ENCODE measurements at regions not wholly inside any gene's neighbourhood (a gene's known extent, or its start where the extent isn't known, plus 50 kb on each side); places are given as distances from the start of the nearest gene placed in this dataset.
"Not testable (repeated sequence)": the region's sequence is repeated elsewhere in the genome, so short reads cannot be mapped to it uniquely, and the experiment has no call there.

- no peak for DNase-seq (ENCODE audit: low read depth in 2 of 2)
Observed at GRCh38 chrX:40530509-40530908, 50.3 kb upstream of the ATP6AP2 start.

- DNase-seq (ENCODE audit: low read depth in 2 of 2): no peak
Observed at GRCh38 chrX:40527543-40527942, 53.2 kb upstream of the ATP6AP2 start.

DNA sequence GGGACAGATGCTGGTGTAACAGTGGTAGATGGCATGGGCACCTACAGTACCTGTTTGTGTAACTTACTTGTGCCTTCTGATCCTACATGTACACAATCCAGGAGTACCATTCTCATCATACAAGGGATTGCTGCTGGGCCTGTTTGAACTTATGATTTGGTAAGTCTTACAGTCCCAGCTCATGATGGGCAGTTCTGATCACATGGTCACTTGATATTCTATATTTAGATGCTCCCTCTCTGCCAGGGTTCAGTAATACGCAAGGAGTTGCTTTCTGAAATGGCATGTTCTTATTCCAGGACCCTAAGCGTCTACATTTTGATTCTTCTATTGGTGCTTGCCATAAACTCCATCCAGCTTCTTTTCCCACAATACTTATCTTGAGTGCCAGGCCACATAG is 54.4 kb upstream of the ATP6AP2 start:
- DNase-seq (ENCODE audit: low read depth in 2 of 2): no peak

- not testable (repeated sequence) for DNase-seq (ENCODE audit: low read depth in 2 of 2)
Observed at GRCh38 chrX:40525901-40526300, 54.9 kb upstream of the ATP6AP2 start.

DNA sequence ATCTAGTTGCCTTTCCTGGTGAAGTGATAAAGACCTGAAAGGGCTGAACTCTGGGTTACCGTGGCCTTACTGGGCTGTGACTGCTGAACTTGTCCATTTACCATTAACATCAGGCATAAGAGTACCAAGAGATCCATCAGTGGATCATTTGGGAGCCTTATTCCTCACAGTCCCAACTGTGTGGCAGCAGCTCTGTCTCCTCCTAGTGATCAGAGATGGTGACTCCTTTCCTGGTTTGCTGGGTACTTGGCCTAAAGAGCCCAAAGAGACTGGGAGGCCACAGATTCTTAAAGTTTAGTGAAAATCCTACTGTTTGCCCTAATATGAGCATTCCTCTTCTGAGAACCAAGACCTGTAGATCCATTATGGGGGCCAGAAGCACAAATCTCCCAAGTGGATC is 56.3 kb upstream of the ATP6AP2 start:
- DNase-seq (ENCODE audit: low read depth in 2 of 2): no peak

DNA sequence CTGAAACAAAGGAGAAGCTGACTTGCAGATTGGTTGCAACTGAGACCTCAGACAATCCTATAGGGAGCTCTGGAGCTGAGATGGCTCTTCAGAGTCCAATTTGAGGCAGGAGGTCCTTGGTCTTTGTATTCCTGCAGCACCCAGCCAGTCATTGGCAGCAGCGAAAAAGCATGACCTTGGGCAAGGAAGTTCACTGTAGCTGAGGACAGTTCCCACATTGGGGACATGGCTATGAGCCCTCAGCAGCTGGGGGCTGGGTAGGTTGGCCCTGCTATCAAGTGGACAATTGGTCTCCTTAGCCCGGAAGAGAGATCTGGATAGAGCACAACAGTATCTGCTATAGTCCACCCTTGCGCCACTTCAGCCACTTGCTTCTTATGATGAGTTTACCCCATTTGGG is 56.9 kb upstream of the ATP6AP2 start:
- no peak for DNase-seq (ENCODE audit: low read depth in 2 of 2)

- no peak for DNase-seq (ENCODE audit: low read depth in 2 of 2)
Observed at GRCh38 chrX:40521868-40522450, 58.8 kb upstream of the ATP6AP2 start.

- no peak for DNase-seq (ENCODE audit: low read depth in 2 of 2)
Observed at GRCh38 chrX:40514376-40514775, 66.4 kb upstream of the ATP6AP2 start.

DNA sequence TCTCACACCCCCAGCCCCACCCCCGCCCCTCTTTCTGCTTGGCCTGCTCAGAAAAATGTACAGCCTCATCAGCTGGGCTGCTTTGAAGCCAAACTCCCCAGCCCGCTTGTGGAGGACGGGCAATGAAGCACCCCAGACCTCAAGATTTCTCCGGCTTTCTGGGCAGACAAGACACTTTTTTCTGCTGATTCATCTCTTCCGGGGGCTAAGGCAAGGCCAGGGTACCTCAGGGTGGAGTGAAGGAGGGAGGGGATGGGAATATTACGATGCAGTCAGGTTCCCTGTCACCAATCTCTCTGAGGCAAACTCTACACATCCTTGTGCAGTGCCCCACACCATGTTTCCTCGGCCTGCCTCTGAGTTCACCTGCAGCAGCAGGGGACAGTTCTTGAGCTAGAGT is 66.9 kb upstream of the ATP6AP2 start:
- no peak for DNase-seq (ENCODE audit: low read depth in 2 of 2)

GRCh38 chrX:40513012-40513411 is 67.8 kb upstream of the ATP6AP2 start:
- no peak for DNase-seq (ENCODE audit: low read depth in 2 of 2)

DNA sequence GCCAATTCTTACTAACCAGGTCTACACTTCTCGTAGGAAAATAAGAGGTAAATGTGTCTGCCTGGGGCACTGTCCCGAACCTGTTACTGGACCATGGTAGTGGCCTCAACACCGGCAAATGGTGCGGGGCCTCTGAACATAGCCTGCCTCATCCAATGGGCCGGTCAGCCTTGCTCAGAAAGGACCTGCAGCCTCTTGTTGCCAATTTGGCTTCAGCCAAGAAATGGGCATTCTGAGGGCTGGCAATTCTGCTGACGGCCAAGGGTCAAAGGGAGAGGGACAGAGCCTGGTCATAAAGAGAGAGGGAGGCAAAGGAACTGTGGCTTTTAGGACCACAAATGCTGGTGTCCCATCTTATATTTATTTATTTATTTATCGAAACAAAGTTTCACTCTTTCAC is 69.5 kb upstream of the ATP6AP2 start:
- no peak for DNase-seq (ENCODE audit: low read depth in 2 of 2)

- no peak for DNase-seq (ENCODE audit: low read depth in 2 of 2)
Observed at GRCh38 chrX:40508560-40508959, 72.2 kb upstream of the ATP6AP2 start.

DNA sequence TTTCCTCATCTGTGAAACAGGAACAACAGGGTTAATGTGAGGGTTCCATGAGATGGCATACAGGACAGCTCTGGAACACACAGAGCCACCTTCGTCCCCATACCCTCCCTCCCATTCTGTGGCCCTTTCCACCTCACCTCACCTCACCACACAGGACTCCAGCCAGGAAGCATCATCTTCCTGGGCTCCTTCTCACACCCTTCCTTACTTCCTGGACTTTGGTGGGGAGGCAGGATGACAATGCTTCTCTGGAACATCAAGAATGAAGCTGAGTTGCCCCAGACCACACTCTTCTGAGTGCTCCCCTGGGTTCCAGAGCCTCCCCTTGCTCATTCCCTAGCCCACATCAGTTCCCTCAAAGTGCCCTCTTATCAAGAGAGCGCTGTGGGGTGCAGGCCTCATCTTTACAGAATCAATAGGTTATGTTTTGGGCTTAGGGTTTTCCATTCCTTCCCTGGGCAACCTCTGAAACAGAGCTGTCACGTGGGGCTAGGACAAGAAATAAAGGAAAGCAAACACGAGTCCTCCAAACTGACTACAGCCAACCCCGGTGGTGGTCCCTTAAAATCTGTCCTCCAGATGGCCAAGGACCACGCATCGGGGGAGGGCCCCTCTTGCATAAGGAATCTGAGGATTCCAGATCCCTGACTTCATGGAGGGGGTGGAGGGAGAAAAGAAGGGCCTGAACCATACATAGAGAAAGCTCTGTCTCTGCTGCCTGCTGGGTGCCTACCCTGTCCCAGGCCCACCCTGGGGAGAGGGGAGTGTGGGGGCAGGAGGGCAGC is 74.4 kb upstream of the ATP6AP2 start:
- peak; percentile 53 to 57 for DNase-seq (ENCODE audit: low read depth in 2 of 2)

GRCh38 chrX:40504801-40505605 is 75.8 kb upstream of the ATP6AP2 start:
- peak; percentile 79 to 80 for DNase-seq (ENCODE audit: low read depth in 2 of 2)

DNA sequence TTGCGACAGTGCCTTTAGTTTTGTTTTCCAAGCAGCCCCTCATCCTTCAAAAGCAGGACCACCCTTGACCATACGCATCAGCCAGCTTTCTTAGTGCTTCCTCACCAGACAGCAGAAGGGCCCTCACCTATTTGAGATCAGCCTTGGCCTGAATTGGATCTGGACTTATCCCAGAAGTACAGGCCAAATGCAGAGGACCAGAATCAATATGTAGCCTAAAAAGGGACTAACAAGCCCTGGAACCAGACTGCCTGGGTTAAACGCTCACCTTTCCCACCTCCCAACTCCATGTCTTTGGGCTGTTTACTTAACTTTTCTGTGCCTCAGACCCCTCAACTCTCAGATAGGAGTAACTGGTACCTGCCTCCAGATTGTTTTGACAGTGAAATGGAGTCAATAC is 77.7 kb upstream of the ATP6AP2 start:
- no peak for DNase-seq (ENCODE audit: low read depth in 2 of 2)

DNA sequence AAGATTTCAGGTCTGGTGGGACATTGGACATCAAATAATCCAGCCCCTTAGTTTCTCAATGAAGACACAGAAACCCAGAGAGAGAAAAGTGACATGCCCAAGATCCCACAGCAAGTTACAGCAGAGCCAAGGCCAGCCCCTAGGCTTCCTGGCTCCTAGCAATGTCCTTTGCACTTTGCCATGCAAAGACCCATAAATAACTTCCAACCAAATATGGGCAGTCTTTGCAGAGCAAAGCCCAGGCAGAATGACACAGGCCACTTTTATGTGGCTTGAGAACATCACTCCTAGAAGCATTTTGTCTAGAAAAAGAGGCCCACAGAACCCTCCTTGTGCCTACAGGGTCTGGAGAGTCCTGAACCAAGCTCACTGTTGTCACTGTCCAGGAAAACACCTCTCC is 78.1 kb upstream of the ATP6AP2 start:
- DNase-seq (ENCODE audit: low read depth in 2 of 2): no peak

DNA sequence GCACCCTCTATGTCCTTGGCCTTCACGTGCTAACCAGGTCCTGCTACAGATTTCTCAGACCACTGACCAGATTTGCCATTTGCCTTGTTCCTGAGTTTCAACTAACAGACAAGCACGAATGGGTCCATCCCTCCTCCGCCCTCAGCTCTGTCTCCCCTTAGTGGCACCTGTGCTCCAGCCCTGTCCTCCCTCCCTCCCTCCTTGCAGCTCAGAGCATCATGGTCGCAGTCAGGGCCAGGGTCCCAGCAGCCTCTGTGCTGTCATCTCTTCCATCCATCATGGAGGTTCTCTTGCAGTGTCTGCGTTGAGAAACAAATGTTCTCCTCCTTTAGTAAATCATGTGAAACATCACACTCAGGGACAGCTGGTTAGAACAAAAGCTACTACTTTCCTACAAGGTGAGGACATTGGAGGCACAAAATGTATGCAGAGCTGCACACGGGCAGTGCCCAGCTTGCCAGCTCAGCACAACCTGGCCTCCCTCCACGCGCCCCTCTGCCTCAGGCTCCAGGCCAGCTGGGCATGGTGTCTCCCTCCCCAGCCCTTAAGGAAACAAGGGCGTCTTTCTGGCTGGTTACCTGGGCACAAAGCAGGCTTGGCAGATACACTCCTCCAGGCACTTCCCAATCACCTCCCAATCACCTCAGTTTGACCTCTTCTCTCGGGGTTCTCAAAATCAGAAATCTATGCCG is 79.5 kb upstream of the ATP6AP2 start:
- no peak for DNase-seq (ENCODE audit: low read depth in 2 of 2)

DNA sequence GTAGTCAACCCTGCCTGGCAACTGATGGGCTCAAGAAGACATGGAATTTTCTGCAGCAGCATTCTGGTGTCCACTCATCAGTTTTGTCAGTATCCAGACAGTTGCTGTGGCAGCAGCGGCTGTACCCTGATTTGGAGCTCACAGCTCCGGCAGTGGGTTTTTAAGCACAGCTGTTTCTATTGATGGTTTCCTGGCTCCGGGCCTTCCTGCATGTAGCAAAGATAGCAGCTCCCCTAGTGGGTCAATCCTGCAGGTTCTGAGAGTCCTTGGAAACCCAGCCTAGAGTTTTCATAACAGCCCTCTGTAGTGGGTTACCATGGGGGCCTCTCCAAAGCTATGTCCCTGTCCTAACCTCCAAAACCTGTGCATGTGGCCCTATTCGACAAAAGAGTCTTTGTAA is 84.0 kb upstream of the ATP6AP2 start:
- DNase-seq (ENCODE audit: low read depth in 2 of 2): peak; percentile 15 to 29

GRCh38 chrX:40495659-40496058 is 85.1 kb upstream of the ATP6AP2 start:
- DNase-seq (ENCODE audit: low read depth in 2 of 2): no peak

DNA sequence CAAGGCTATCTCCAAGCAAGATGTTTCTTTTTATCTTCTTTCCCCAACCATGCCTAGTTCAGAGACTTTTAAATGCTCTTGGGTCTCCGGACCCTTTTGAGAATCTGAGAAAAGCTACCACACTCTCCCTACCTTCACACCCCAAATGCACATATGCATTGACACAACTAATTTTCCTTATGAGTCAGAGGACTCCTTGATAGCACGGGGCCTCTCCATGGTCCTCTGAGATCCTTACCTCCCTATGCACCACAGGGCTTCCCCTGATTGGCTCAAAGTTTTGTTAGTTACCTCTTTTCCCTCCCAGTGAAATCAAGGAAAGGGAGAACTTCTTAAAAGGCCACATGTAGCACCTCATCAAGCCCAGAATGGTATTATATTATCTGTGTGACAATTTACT is 86.8 kb upstream of the ATP6AP2 start:
- no peak for DNase-seq (ENCODE audit: low read depth in 2 of 2)

DNA sequence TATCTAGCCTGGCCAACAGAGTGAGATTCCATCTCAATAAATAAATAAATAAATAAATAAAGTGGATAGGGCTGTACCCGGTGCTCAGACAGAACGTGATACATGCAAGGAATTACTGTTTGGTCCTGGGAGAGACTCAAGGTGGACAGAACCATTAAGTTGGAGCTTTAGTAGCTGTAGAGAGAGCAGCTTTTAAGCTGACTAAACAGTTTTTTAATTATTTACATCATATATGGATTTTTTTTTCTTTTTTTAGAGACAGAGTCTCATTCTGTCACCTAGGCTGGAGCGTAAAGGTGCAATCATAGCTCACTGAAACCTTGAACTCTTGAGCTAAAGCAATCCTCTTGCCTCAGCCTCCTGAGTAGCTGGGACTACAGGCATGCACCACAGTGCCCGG is 92.5 kb upstream of the ATP6AP2 start:
- no peak for DNase-seq (ENCODE audit: low read depth in 2 of 2)

DNA sequence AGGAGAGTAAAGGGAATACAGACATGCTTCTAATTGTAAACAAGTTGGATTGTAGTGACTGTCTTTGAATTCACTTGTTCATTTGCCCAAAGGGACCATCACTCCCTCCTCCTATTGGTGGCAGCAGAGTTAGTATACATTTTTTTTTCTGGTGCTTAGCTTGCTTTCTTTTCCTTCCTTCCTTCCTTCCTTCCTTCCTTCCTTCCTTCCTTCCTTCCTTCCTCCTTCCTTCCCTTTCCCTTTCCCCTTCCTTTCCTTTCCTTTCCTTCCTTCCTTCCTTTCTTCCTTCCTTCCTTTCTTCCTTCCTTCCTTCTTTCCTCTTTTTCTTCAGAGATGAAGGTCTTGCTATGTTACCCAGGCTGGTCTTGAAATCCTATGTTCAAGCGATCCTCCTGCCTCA is 94.8 kb upstream of the ATP6AP2 start:
- DNase-seq (ENCODE audit: low read depth in 2 of 2): no peak
